Fibroblast of lung (primary cell): ENCODE measurements at regions not wholly inside any gene's neighbourhood (a gene's known extent, or its start where the extent isn't known, plus 50 kb on each side); places are given as distances from the start of the nearest gene placed in this dataset.
"Not testable (repeated sequence)": the region's sequence is repeated elsewhere in the genome, so short reads cannot be mapped to it uniquely, and the experiment has no call there.

Source experiments
- DNase-seq, 2 donors: peaks; one replicate each; pipeline versions ENCODE4 v3.0.0 to v3.0.0-alpha.2; 2010; ENCODE audit warnings: low read depth in 2 of 2
- H2AFZ ChIP-seq: 2 replicates; pipeline ENCODE4 v1.5.1; 2012; ENCODE audit warnings: low read length, control low read depth, inconsistent platforms
- H3K27ac ChIP-seq: 2 replicates; pipeline ENCODE4 v1.5.1; 2011; ENCODE audit warnings: low read length, control low read depth; ENCODE audit not compliant: insufficient read depth
- H3K27me3 ChIP-seq: 2 replicates; pipeline ENCODE4 v1.5.1; 2011; ENCODE audit warnings: mild to moderate bottlenecking, low read length; ENCODE audit not compliant: control insufficient read depth, insufficient read depth
- H3K36me3 ChIP-seq: 2 replicates; pipeline ENCODE4 v1.5.1; 2011; ENCODE audit warnings: low read length; ENCODE audit not compliant: control insufficient read depth, insufficient read depth
- H3K4me1 ChIP-seq: 2 replicates; pipeline ENCODE4 v1.5.1; 2011; ENCODE audit warnings: low read length; ENCODE audit not compliant: control insufficient read depth, insufficient read depth; ENCODE audit errors: extremely low read depth
- H3K4me2 ChIP-seq: 2 replicates; pipeline ENCODE4 v1.5.1; 2011; ENCODE audit warnings: low read length, control low read depth; ENCODE audit not compliant: insufficient read depth; ENCODE audit errors: extremely low read depth
- H3K4me3 ChIP-seq, 4 experiments: fragments of 200-600 bp in 1 of 4; sonication (generic) in 1 of 4; replicated peaks in 1 of 4; 2 replicates each; pipeline ENCODE4 v1.5.1; 2011 to 2016; ENCODE audit warnings: low read length in 4 of 4, low read depth in 3 of 4, mild to moderate bottlenecking in 3 of 4, control low read depth in 2 of 4, inconsistent platforms in 1 of 4, mixed read lengths in 1 of 4; ENCODE audit not compliant: insufficient read depth in 1 of 4; ENCODE audit errors: control extremely low read depth in 1 of 4
- H3K79me2 ChIP-seq: 2 replicates; pipeline ENCODE4 v1.5.1; 2012; ENCODE audit warnings: mild to moderate bottlenecking, low read length, inconsistent platforms; ENCODE audit not compliant: control insufficient read depth, insufficient read depth
- H3K9ac ChIP-seq: 2 replicates; pipeline ENCODE4 v1.5.1; 2011; ENCODE audit warnings: mild to moderate bottlenecking, low read length, control low read depth; ENCODE audit not compliant: insufficient read depth
- H3K9me3 ChIP-seq: 2 replicates; pipeline ENCODE4 v1.5.1; 2012; ENCODE audit warnings: low read depth, low read length; ENCODE audit not compliant: control insufficient read depth, insufficient read depth
- H4K20me1 ChIP-seq: 2 replicates; pipeline ENCODE4 v1.5.1; 2011; ENCODE audit warnings: low read length; ENCODE audit not compliant: control insufficient read depth, insufficient read depth; ENCODE audit errors: extremely low read depth
- EZH2 ChIP-seq: IDR thresholded peaks from 2 replicates; pipeline ENCODE4 v1.5.1; 2012; ENCODE audit warnings: low read length, control low read depth, mild to moderate bottlenecking; ENCODE audit errors: missing control alignments
- TF ChIP-seq, protein P1 (sequence below), 2 donors: IDR thresholded peaks in 1 of 2; conservative IDR thresholded peaks in 1 of 2; 1 replicate in 1 of 2; 2 replicates in 1 of 2; pipeline ENCODE4 v1.5.1; 2011 to 2012; ENCODE audit warnings: low read length in 2 of 2, control low read depth in 1 of 2, inconsistent platforms in 1 of 2, low read depth in 1 of 2, mild to moderate bottlenecking in 1 of 2

DNA sequence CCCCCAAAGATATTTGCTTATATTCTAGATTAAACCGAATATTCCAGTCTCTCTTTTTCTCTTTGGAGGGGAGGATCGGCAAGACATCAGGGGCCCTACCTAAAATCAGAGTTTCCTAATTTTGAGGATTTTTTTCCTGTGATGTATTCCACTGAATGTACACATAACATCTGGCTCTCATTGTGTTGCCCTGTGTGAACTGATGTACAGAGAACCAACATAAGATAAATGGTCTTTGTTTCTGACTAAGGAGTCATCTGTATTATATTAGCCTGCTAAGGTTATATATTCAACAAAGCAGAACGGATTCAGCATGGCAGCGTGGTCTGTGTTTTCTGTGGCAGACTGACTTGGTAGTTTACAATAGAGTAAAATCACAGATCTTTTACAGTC lies 114.8 kb upstream of the NCAM2 start:
- no peaks in the 10 kb centered on the region for H3K4me1 ChIP-seq
- no peaks in the 10 kb centered on the region for H3K36me3 ChIP-seq
- H4K20me1 ChIP-seq = no peaks in the 10 kb centered on the region
- no peaks in the 10 kb centered on the region for H3K27me3 ChIP-seq
- no peak overlapping the region for H3K4me2 ChIP-seq
- H3K4me3 ChIP-seq = no peak overlapping the region
- H3K9ac ChIP-seq = no peak overlapping the region
- no peak for TF ChIP-seq EZH2
- TF ChIP-seq, protein P1, sequence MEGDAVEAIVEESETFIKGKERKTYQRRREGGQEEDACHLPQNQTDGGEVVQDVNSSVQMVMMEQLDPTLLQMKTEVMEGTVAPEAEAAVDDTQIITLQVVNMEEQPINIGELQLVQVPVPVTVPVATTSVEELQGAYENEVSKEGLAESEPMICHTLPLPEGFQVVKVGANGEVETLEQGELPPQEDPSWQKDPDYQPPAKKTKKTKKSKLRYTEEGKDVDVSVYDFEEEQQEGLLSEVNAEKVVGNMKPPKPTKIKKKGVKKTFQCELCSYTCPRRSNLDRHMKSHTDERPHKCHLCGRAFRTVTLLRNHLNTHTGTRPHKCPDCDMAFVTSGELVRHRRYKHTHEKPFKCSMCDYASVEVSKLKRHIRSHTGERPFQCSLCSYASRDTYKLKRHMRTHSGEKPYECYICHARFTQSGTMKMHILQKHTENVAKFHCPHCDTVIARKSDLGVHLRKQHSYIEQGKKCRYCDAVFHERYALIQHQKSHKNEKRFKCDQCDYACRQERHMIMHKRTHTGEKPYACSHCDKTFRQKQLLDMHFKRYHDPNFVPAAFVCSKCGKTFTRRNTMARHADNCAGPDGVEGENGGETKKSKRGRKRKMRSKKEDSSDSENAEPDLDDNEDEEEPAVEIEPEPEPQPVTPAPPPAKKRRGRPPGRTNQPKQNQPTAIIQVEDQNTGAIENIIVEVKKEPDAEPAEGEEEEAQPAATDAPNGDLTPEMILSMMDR (conservative IDR thresholded peaks at IDR 0.05 in 1 of 2, IDR thresholded peaks at IDR 0.05 in 1 of 2; ENCODE audit: low read depth in 1 of 2, low read length in 2 of 2) = no peak
- H3K9me3 ChIP-seq = no peaks in the 10 kb centered on the region
- no peak for DNase-seq
- H3K79me2 ChIP-seq = no peaks in the 10 kb centered on the region
- H3K27ac ChIP-seq = no peak overlapping the region
- H2AFZ ChIP-seq = no peak overlapping the region

DNA sequence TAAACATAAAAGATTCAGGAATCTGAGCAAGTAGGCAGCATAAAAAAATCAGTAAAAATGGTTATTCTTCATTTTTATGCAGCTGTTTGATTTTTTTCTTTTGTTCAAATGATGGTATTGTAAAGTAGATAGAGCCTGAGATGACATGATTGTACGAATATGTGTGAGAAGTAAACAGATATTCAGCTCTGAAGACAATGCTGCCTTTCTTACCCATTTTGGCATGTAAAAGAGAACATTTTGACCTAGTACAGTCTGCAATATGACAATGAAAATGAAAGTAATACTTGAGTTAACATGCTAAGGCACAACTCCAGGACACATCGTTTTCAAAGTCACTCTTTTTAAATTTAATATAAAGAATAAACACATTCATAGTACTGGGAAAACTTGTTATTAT lies 95.7 kb upstream of the NCAM2 start:
- Histone ChIP-seq H3K4me2 (no peak overlapping the region), H3K79me2 (no peaks in the 10 kb centered on the region), H3K9ac (no peak overlapping the region), H2AFZ (no peak overlapping the region), H3K27me3 (no peaks in the 10 kb centered on the region), H4K20me1 (no peaks in the 10 kb centered on the region), H3K4me1 (no peaks in the 10 kb centered on the region), H3K4me3 (no peak overlapping the region), H3K9me3 (no peaks in the 10 kb centered on the region), H3K36me3 (no peaks in the 10 kb centered on the region), H3K27ac (no peak overlapping the region)
- TF ChIP-seq EZH2 = no peak
- TF ChIP-seq, protein P1 (conservative IDR thresholded peaks at IDR 0.05 in 1 of 2, IDR thresholded peaks at IDR 0.05 in 1 of 2; ENCODE audit: low read depth in 1 of 2, low read length in 2 of 2) = no peak
- DNase-seq = no peak

DNA sequence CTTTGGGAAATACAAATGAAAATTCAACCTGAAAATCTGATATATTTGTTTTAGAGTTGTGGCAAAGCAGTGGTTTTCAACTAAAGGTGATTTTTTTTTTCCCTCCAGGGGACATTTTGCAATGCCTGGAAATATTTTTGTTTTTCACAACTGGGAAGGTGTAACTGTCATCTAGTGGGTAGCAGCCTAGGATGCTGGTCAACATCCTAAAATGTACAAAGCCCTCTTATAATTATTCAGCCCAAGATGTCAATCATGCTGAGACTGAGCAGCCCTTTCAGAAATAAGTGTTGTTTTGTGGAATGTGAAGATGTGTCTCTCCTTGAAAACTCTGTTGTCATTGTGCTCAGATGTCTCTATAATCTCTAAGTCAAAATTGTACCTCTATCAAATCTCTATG lies 95.2 kb upstream of the NCAM2 start:
- Histone ChIP-seq H2AFZ (no peak overlapping the region), H3K4me3 (no peak overlapping the region), H3K9ac (no peak overlapping the region), H3K4me2 (no peak overlapping the region), H3K36me3 (no peaks in the 10 kb centered on the region), H3K27me3 (no peaks in the 10 kb centered on the region), H3K79me2 (no peaks in the 10 kb centered on the region), H3K9me3 (no peaks in the 10 kb centered on the region), H3K4me1 (no peaks in the 10 kb centered on the region), H3K27ac (no peak overlapping the region), H4K20me1 (no peaks in the 10 kb centered on the region)
- TF ChIP-seq EZH2 = no peak
- TF ChIP-seq, protein P1 (conservative IDR thresholded peaks at IDR 0.05 in 1 of 2, IDR thresholded peaks at IDR 0.05 in 1 of 2; ENCODE audit: low read depth in 1 of 2, low read length in 2 of 2) = no peak
- no peak for DNase-seq

DNA sequence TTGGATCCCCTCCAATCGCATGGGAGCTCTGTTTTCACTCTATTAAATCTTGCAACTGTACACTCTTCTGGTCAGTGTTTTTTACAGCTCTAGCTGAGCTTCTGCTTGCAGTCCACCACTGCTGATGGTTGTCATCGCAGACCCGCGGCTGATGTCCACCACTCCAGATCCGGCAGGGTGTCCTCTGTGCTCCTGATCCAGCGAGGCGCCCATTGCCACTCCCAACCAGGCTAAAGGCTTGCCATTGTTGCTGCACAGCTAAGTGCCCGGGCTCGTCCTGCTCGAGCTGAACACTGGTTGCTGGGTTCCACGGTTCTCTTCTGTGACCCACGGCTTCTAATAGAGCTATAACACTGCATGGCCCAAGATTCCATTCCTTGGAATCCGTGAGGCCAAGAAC lies 70.7 kb upstream of the NCAM2 start:
- H4K20me1 ChIP-seq, H2AFZ ChIP-seq, DNase-seq, H3K27me3 ChIP-seq, H3K27ac ChIP-seq, H3K4me2 ChIP-seq, H3K36me3 ChIP-seq, H3K4me1 ChIP-seq, H3K9me3 ChIP-seq, H3K9ac ChIP-seq, H3K4me3 ChIP-seq, H3K79me2 ChIP-seq: not testable (repeated sequence)
